ENCODE measurements at regions not wholly inside any gene's neighbourhood (a gene's known extent, or its start where the extent isn't known, plus 50 kb on each side); places are given as distances from the start of the nearest gene placed in this dataset.

DNA sequence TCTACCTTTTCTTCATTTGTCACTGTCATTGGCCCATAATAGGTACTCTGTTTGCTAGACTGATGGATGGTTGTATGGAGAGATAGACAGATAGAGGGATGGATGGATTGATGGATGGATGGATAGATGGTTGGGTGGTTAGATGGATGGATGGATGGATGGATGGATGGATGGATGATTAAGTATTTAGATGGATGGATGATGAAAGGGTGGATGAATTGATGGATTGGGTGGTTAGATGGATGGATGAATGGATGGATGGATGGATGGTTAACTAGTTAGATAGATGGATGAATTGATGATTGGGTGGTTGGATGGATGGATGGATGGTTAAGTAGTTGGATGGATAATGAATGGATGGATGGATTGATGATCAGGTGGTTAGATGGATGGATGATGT lies 334.7 kb upstream of the AUTS2 start:
- TF ChIP-seq, protein P1, sequence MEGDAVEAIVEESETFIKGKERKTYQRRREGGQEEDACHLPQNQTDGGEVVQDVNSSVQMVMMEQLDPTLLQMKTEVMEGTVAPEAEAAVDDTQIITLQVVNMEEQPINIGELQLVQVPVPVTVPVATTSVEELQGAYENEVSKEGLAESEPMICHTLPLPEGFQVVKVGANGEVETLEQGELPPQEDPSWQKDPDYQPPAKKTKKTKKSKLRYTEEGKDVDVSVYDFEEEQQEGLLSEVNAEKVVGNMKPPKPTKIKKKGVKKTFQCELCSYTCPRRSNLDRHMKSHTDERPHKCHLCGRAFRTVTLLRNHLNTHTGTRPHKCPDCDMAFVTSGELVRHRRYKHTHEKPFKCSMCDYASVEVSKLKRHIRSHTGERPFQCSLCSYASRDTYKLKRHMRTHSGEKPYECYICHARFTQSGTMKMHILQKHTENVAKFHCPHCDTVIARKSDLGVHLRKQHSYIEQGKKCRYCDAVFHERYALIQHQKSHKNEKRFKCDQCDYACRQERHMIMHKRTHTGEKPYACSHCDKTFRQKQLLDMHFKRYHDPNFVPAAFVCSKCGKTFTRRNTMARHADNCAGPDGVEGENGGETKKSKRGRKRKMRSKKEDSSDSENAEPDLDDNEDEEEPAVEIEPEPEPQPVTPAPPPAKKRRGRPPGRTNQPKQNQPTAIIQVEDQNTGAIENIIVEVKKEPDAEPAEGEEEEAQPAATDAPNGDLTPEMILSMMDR (conservative IDR thresholded peaks at IDR 0.05 in 1 of 2, IDR thresholded peaks at IDR 0.05 in 1 of 2; ENCODE audit: low read depth in 1 of 2, low read length in 2 of 2): no peak
- no peak for TF ChIP-seq EZH2 (IDR thresholded peaks at IDR 0.05; ENCODE audit: low read length, missing control alignments)

All from fibroblast of lung (primary cell).